H9 (cell line): ENCODE measurements at regions not wholly inside any gene's neighbourhood (a gene's known extent, or its start where the extent isn't known, plus 50 kb on each side); places are given as distances from the start of the nearest gene placed in this dataset.

Experiments used
- DNase-seq: peaks from one replicate; pipeline ENCODE4 v3.0.0-alpha.2; 2017
- H2AFZ ChIP-seq: one replicate; pipeline ENCODE4 v1.6.1; 2013; ENCODE audit warnings: mild to moderate bottlenecking, low read length, control low read depth, moderate library complexity
- H2AK5ac ChIP-seq: 2 replicates; pipeline ENCODE4 v1.6.1; 2013; ENCODE audit warnings: low read length, control low read depth, mixed read lengths; ENCODE audit not compliant: insufficient read length
- H2BK120ac ChIP-seq: one replicate; pipeline ENCODE4 v1.6.1; 2013; ENCODE audit warnings: low read depth, mild to moderate bottlenecking, low read length, control low read depth, inconsistent platforms; ENCODE audit not compliant: poor library complexity, severe bottlenecking
- H2BK12ac ChIP-seq: 2 replicates; pipeline ENCODE4 v1.6.1; 2013; ENCODE audit warnings: low read length, control low read depth, mixed read lengths, low read depth; ENCODE audit not compliant: insufficient read length
- H2BK15ac ChIP-seq: 2 replicates; pipeline ENCODE4 v1.6.1; 2013; ENCODE audit warnings: low read depth, low read length, control low read depth
- H2BK20ac ChIP-seq: one replicate; pipeline ENCODE4 v1.6.1; 2013; ENCODE audit warnings: low read depth, mild to moderate bottlenecking, low read length, control low read depth, inconsistent platforms; ENCODE audit not compliant: poor library complexity, severe bottlenecking
- H2BK5ac ChIP-seq: 2 replicates; pipeline ENCODE4 v1.6.1; 2013; ENCODE audit warnings: low read length, control low read depth, mixed read lengths; ENCODE audit not compliant: insufficient read length
- H3K14ac ChIP-seq: 2 replicates; pipeline ENCODE4 v1.6.1; 2013; ENCODE audit warnings: low read length, control low read depth; ENCODE audit not compliant: insufficient read depth
- H3K18ac ChIP-seq: 2 replicates; pipeline ENCODE4 v1.6.1; 2013; ENCODE audit warnings: low read depth, mild to moderate bottlenecking, mixed read lengths, low read length, control low read depth; ENCODE audit not compliant: insufficient read length
- H3K23ac ChIP-seq: 2 replicates; pipeline ENCODE4 v1.6.1; 2013; ENCODE audit warnings: low read length, control low read depth, mixed read lengths, low read depth; ENCODE audit not compliant: insufficient read length
- H3K23me2 ChIP-seq: 2 replicates; pipeline ENCODE4 v1.6.1; 2013; ENCODE audit warnings: low read depth, mild to moderate bottlenecking, mixed read lengths, low read length, control low read depth; ENCODE audit not compliant: insufficient read length, poor library complexity, severe bottlenecking
- H3K27ac ChIP-seq: 2 replicates; pipeline ENCODE4 v1.5.1; 2013; ENCODE audit warnings: low read length, control low read depth, mixed read lengths, low read depth; ENCODE audit not compliant: insufficient read length
- H3K27me3 ChIP-seq: 2 replicates; pipeline ENCODE4 v1.6.1; 2013; ENCODE audit warnings: low read length, control low read depth, inconsistent platforms; ENCODE audit not compliant: insufficient read depth
- H3K4ac ChIP-seq: 2 replicates; pipeline ENCODE4 v1.6.1; 2013; ENCODE audit warnings: low read depth, mild to moderate bottlenecking, control low read depth, inconsistent platforms, low read length, moderate library complexity
- H3K4me1 ChIP-seq: 2 replicates; pipeline ENCODE4 v1.6.1; 2013; ENCODE audit warnings: low read length, control low read depth, inconsistent platforms; ENCODE audit not compliant: insufficient read depth
- H3K4me2 ChIP-seq: 2 replicates; pipeline ENCODE4 v1.6.1; 2013; ENCODE audit warnings: low read length, control low read depth, mixed read lengths; ENCODE audit not compliant: insufficient read length, insufficient read depth
- H3K56ac ChIP-seq: 2 replicates; pipeline ENCODE4 v1.6.1; 2013; ENCODE audit warnings: low read depth, mild to moderate bottlenecking, mixed read lengths, low read length, control low read depth; ENCODE audit not compliant: insufficient read length
- H3K79me1 ChIP-seq: 2 replicates; pipeline ENCODE4 v1.6.1; 2013; ENCODE audit warnings: low read depth, mild to moderate bottlenecking, moderate library complexity, low read length, control low read depth, inconsistent platforms; ENCODE audit not compliant: insufficient read depth, poor library complexity, severe bottlenecking
- H3K79me2 ChIP-seq: 2 replicates; pipeline ENCODE4 v1.6.1; 2013; ENCODE audit warnings: low read length, control low read depth, inconsistent platforms; ENCODE audit not compliant: insufficient read depth
- H3K9ac ChIP-seq: 2 replicates; pipeline ENCODE4 v1.6.1; 2013; ENCODE audit warnings: low read length, control low read depth, mixed read lengths; ENCODE audit not compliant: insufficient read length; ENCODE audit errors: extremely low read depth
- H3K9me3 ChIP-seq: one replicate; pipeline ENCODE4 v1.6.1; 2013; ENCODE audit warnings: low read depth, low read length, inconsistent platforms; ENCODE audit not compliant: control insufficient read depth
- H3T11ph ChIP-seq: one replicate; pipeline ENCODE4 v1.6.1; 2013; ENCODE audit warnings: mild to moderate bottlenecking, low read length, control low read depth, inconsistent platforms
- H4K20me1 ChIP-seq: one replicate; pipeline ENCODE4 v1.6.1; 2013; ENCODE audit not compliant: control insufficient read depth, insufficient read length, insufficient read depth
- H4K5ac ChIP-seq: 2 replicates; pipeline ENCODE4 v1.6.1; 2013; ENCODE audit warnings: low read depth, mild to moderate bottlenecking, mixed read lengths, low read length, control low read depth; ENCODE audit not compliant: insufficient read length
- H4K8ac ChIP-seq: replicated peaks from 2 replicates; pipeline ENCODE4 v1.6.1; 2013; ENCODE audit warnings: low read length, control low read depth, mixed read lengths, low read depth; ENCODE audit not compliant: insufficient read length
- H4K91ac ChIP-seq: 2 replicates; pipeline ENCODE4 v1.6.1; 2013; ENCODE audit warnings: low read depth, mild to moderate bottlenecking, moderate library complexity, mixed read lengths, low read length, control low read depth; ENCODE audit not compliant: insufficient read length
- H3K27ac Mint-ChIP-seq, 3 experiments: 2 replicates in 2 of 3; 3 replicates in 1 of 3; pipeline ENCODE4 v1.8.0; 2020 to 2021; ENCODE audit warnings: mixed read lengths in 3 of 3, mild to moderate bottlenecking in 1 of 3, moderate library complexity in 1 of 3
- H3K27me3 Mint-ChIP-seq: 2 replicates; pipeline ENCODE4 v1.8.0; 2021; ENCODE audit warnings: low read depth, mild to moderate bottlenecking, moderate library complexity, mixed read lengths
- H3K36me3 Mint-ChIP-seq, 3 experiments: 2 replicates in 2 of 3; 3 replicates in 1 of 3; pipeline ENCODE4 v1.8.0; 2020 to 2021; ENCODE audit warnings: low read depth in 3 of 3, mixed read lengths in 3 of 3; ENCODE audit not compliant: insufficient read depth in 1 of 3
- H3K4me1 Mint-ChIP-seq, 2 experiments: 2 replicates each; pipeline ENCODE4 v1.8.0; 2020; ENCODE audit warnings: mixed read lengths in 2 of 2
- H3K4me3 Mint-ChIP-seq, 2 experiments: 2 replicates in 1 of 2; 3 replicates in 1 of 2; pipeline ENCODE4 v1.8.0; 2020 to 2021; ENCODE audit warnings: mild to moderate bottlenecking in 2 of 2, mixed read lengths in 2 of 2, moderate library complexity in 1 of 2
- H3K9me3 Mint-ChIP-seq, 2 experiments: 2 replicates in 1 of 2; 3 replicates in 1 of 2; pipeline ENCODE4 v1.8.0; 2020; ENCODE audit warnings: mild to moderate bottlenecking in 2 of 2, mixed read lengths in 2 of 2, moderate library complexity in 1 of 2
- CTCF ChIP-seq: fragments of 200-600 bp; sonication (generic); conservative IDR thresholded peaks from 3 replicates; pipeline ENCODE4 v1.8.0; 2021; ENCODE audit warnings: antibody characterized with exemption, mild to moderate bottlenecking
- WGBS: extraction: QIAGEN DNeasy Blood & Tissue Kit; methylation state at CpG from one replicate; pipeline ENCODE4 v1.1.7; 2013; ENCODE audit warnings: missing lambda C conversion rate, low lambda C conversion rate, mixed read lengths; ENCODE audit not compliant: insufficient read length; ENCODE audit errors: extremely low coverage; 5-methylcytosine and 5-hydroxymethylcytosine counted together

DNA sequence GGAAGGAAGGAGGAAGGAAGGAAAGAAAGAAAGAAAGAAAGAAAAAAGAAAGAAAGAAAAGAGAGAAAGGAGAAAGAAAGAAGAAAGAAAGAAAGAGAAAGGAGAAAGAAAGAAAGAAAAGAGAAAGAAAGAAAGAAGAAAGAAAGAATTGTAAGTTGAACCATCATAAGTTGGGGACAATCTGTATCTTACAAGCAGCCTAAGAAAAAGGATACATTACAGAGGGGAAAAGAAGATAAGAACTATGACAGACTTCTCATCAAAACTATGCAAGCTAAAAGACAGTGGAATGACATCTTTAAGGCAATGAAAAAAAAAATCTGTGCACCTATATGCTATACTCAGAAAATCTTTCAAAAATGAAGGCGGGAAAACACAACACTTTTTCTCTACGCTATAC is 50.3 kb upstream of the SP4 start:
- Histone ChIP-seq H3K4ac (no peak overlapping the region), H3K56ac (no peak overlapping the region), H3K79me2 (no peaks in the 10 kb centered on the region), H3K23me2 (no peaks in the 10 kb centered on the region), H4K5ac (no peak overlapping the region), H3K23ac (no peak overlapping the region), H2BK15ac (no peak overlapping the region), H3K4me1 (no peaks in the 10 kb centered on the region), H2BK120ac (no peak overlapping the region), H2BK20ac (no peak overlapping the region), H2BK5ac (no peak overlapping the region), H3K9ac (no peak overlapping the region), H2AK5ac (no peak overlapping the region), H4K20me1 (no peaks in the 10 kb centered on the region), H2BK12ac (no peak overlapping the region), H3K27me3 (no peaks in the 10 kb centered on the region), H3T11ph (no peak overlapping the region), H3K14ac (no peak overlapping the region), H3K79me1 (no peaks in the 10 kb centered on the region), H3K4me2 (no peak overlapping the region), H3K27ac (no peak overlapping the region), H4K8ac (no peak overlapping the region), H3K9me3 (peaks cover 10% of the 10 kb centered on the region), H4K91ac (no peak overlapping the region), H2AFZ (no peak overlapping the region), H3K18ac (no peak overlapping the region)
- no peak for DNase-seq
- no CpG with 5 or more reads among the region's 2 CpGs for WGBS
- Mint-ChIP-seq H3K4me1 (peaks cover 0 to 6% of the 10 kb centered on the region in 2 experiments; a peak in 2 of 4 replicates), H3K9me3 (peaks cover 26% of the 10 kb centered on the region in 2 experiments), H3K36me3 (peaks cover 14 to 27% (median 16%) of the 10 kb centered on the region in 3 experiments), H3K27ac (no peak overlapping the region), H3K27me3 (peaks cover 2% of the 10 kb centered on the region; the same call in 1 of the 2 replicates), H3K4me3 (no peak overlapping the region)
- no peak for TF ChIP-seq CTCF
